ENCODE measurements at regions not wholly inside any gene's neighbourhood (a gene's known extent, or its start where the extent isn't known, plus 50 kb on each side); places are given as distances from the start of the nearest gene placed in this dataset.

DNA sequence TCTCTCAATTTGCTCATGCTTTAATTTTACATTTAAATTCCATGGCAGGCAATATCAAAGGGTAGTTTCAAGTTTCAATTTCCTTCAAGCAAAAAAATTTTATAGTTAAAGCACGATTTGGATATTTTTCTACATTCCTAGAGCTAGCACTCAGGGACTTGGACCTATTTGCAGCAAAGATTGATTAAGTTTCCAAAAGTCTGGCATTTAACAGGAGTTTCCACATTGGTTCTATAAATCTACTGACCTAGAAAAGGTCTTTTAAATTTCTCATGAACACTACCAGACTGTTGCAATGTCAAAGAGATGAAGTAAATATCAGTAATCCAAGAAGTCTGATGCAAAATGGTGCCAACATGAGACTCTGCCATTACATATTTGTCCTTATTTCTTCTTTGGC, 253.7 kb upstream of the LINC00305 start:
- TF ChIP-seq POLR2A (IDR thresholded peaks at IDR 0.05), result no peak
- TF ChIP-seq, protein P1, sequence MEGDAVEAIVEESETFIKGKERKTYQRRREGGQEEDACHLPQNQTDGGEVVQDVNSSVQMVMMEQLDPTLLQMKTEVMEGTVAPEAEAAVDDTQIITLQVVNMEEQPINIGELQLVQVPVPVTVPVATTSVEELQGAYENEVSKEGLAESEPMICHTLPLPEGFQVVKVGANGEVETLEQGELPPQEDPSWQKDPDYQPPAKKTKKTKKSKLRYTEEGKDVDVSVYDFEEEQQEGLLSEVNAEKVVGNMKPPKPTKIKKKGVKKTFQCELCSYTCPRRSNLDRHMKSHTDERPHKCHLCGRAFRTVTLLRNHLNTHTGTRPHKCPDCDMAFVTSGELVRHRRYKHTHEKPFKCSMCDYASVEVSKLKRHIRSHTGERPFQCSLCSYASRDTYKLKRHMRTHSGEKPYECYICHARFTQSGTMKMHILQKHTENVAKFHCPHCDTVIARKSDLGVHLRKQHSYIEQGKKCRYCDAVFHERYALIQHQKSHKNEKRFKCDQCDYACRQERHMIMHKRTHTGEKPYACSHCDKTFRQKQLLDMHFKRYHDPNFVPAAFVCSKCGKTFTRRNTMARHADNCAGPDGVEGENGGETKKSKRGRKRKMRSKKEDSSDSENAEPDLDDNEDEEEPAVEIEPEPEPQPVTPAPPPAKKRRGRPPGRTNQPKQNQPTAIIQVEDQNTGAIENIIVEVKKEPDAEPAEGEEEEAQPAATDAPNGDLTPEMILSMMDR (IDR thresholded peaks at IDR 0.05), result no peak
- no peak for TF ChIP-seq POLR2AphosphoS5 (IDR thresholded peaks at IDR 0.05)
